H7 (cell line): ENCODE measurements at regions not wholly inside any gene's neighbourhood (a gene's known extent, or its start where the extent isn't known, plus 50 kb on each side); places are given as distances from the start of the nearest gene placed in this dataset.
"Not testable (repeated sequence)": the region's sequence is repeated elsewhere in the genome, so short reads cannot be mapped to it uniquely, and the experiment has no call there.

Experiments used
- DNase-seq: peaks from one replicate; pipeline ENCODE4 v3.0.0; 2012
- H3K27me3 ChIP-seq: 2 replicates; pipeline ENCODE4 v1.6.0; 2011; ENCODE audit warnings: mild to moderate bottlenecking, low read length; ENCODE audit not compliant: control insufficient read depth, insufficient read depth
- H3K36me3 ChIP-seq: replicated peaks from 2 replicates; pipeline ENCODE4 v1.5.1; 2011; ENCODE audit warnings: low read length; ENCODE audit not compliant: control insufficient read depth, insufficient read depth
- H3K4me3 ChIP-seq: 2 replicates; pipeline ENCODE4 v1.5.1; 2011; ENCODE audit warnings: low read depth, mild to moderate bottlenecking, control low read depth, low read length, moderate library complexity; ENCODE audit not compliant: insufficient read depth

DNA sequence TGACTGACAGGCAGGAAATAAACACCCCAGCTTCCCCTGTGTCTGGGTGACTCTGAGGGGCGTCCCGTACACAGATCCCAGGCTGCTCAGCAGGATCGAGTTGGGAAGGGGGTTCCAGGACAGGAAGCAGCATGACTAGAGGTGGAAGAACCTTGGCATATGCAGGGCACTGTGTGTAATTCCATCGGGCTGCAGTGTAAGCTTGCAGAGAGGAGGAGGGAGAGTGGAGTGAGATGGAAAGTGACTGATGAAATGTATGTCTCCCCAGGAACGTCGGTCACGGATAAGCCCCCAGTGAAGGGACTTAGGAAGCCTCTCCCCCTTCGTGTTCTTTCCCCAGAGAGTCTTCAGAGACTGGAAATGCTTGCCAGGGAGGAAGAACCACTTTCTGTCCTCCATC is 198.4 kb upstream of the SULF2 start:
- not testable (repeated sequence) for H3K4me3 ChIP-seq, H3K27me3 ChIP-seq, H3K36me3 ChIP-seq, DNase-seq

DNA sequence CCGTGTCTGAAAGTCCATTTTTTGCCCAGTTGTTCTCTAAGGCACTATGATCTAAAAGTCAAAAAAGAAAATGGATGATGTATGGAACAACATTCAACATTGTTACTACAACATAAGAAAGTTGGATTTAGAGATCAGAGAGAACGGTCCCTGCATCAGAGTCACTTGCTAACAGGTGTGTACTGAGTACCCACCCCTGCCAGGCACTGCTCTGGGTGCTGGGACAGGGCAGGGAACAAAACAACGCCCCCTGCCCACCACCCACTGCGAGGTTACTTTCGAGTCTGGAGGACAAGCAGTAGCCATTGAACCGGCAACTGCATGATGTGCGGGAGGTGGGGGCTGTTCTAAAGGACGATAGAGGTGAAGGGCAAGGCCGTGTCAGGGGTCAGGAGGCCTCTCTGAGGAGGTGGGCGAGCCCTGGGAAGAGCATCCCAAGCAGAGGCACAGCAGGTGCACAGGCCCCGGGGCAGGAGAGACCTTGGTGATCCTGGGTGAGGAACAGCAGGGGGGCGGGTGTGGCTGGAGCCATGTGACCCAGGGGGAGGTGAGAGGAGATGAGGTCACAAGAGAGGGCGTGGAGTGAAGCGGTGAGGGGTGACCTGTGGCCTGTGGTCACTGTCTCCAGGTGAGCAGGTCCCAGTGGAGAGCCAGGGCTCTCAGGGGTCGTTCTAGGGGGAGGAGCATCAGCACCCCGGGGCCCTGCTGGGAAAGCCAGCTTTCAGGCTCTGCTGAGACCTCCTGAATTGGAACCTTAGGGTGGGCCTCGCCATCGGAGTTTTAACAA is 197.5 kb upstream of the SULF2 start:
- H3K27me3 ChIP-seq: no peaks in the 10 kb centered on the region; the same call in 1 of the 2 replicates
- no peak for DNase-seq
- no peak overlapping the region for H3K4me3 ChIP-seq
- H3K36me3 ChIP-seq: no peaks in the 10 kb centered on the region

DNA sequence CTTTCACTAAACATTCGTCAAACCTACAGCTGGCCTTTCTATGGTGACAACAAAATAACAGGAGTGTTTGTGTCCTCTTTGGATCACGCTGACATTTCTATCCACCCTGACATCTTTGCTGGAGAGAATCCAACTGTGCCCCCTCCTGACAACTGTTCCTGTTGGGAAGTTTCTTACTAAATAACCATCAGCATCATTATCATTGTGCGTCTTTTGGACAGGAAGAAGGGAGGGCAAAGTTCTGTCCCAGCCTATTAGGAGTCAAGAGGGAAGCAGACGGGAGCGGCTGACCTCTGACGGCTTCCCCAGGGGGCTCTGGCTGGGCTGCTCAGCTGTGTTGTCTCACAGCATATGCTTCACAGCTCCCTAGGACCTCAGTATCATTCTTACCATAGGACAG is 195.9 kb upstream of the SULF2 start:
- Histone ChIP-seq H3K36me3 (no peaks in the 10 kb centered on the region), H3K4me3 (no peak overlapping the region), H3K27me3 (no peaks in the 10 kb centered on the region; the same call in 1 of the 2 replicates)

DNA sequence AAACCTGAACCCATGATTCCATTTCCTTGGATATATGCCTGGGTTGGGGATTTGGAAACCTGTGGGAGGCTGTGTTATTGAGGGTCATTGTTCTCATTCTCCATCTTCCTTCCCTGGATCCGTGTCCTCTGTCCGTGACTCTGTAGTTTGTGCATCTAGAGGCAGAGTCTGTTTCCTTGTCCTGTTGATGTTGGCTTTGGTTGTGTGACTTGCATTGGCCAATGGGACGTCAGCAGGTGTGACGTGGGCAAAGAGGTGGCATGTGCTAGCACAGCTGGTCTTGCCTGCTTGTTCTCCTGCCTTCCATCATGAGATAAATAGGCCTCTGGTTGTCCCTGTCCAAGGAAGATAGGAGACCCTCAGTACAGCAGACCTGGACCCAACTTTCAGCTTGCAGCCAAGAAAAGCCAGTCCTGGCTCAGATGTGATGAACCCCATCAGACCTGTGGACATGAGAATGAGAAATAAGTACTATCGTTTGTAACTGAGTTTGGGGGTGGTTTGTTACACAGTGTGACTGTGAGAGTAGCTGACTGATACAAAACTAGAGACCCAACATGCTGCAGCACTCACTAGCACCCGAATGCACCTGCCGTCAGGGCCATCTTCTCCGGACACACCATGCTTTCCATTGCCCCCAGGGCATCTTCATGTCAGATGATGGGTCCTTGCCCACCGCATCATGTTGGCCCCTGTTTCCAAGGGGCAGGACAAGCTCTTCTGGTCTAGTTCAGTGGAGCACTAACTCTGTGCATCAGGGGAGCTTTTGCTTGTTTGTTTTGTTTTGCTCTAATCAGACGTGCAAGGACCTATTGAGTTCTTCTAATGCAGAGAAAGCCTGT is 195.3 kb upstream of the SULF2 start:
- Histone ChIP-seq H3K36me3 (no peaks in the 10 kb centered on the region), H3K4me3 (no peak overlapping the region), H3K27me3 (no peaks in the 10 kb centered on the region; the same call in 1 of the 2 replicates)
- no peak for DNase-seq

More for the DNA sequence above, 195.9 kb upstream of the SULF2 start:
- DNase-seq: no peak

DNA sequence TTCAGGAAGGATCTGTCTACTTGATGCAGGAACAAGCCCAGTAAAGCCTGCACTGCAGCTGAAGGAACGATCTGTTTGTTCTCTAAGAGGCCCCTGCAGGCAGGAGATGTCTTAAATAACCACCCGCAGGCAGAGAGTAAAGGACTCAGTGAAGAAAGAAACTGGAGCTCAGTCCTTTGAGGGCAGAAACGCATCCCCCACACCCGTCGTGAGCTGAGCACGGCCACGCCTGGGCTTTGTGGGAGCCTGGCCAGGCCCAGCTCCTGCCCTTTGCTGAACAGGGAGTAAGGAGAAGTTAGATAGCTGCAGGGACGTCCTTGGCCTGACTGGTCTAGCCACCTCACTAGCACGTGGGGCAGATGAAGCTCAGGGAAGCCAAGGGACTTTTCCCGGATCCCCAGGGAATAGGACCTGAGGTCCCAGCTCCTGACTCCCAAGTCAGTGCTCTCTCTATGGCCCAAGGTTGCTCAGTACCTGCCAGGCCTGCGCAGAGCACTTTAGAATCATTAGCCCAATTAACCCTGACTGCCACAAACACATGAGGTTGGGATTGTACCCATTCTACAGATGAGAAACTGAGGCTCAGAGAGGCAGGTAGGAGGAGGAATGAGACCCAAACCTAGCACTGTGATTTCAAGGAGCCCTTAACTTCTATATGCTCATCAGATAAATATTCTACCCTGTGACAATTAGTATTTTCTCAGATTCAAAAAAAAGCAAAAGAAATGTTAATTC is 194.2 kb upstream of the SULF2 start:
- not testable (repeated sequence) for H3K36me3 ChIP-seq, H3K27me3 ChIP-seq, DNase-seq, H3K4me3 ChIP-seq

DNA sequence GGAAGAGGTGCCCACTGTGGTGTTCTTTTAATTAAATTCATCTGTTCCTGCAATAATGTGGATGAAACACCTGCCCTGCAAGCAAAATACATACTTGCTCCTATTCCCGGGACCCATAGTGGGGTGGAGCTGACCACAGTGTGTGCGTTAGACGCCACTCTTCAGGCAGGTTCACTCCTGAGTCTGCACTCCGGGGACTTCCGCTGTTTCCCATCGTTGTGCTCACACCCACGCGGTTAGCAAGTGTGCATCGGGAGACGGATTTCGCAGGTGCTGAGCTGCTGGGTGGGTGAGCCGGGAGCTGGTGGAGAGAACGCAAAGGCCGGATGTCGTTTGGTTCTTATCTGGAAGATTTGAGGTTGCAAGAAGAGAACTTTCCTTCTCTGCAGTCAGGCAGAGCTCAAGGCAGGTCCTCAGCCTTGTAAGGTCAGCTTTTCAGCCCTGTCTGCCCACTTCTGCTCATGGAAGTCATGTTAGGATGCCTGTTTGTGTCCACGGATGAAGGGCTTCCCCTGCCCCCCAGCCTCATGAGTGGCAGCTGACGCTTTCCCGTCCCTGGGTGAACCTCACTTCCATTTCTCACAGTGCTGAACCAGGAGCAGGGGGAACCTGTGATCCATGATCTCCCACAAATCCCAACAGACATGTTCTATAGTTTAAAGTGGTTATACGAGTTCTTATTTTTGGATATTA is 193.3 kb upstream of the SULF2 start:
- not testable (repeated sequence) for DNase-seq, H3K27me3 ChIP-seq, H3K4me3 ChIP-seq, H3K36me3 ChIP-seq

DNA sequence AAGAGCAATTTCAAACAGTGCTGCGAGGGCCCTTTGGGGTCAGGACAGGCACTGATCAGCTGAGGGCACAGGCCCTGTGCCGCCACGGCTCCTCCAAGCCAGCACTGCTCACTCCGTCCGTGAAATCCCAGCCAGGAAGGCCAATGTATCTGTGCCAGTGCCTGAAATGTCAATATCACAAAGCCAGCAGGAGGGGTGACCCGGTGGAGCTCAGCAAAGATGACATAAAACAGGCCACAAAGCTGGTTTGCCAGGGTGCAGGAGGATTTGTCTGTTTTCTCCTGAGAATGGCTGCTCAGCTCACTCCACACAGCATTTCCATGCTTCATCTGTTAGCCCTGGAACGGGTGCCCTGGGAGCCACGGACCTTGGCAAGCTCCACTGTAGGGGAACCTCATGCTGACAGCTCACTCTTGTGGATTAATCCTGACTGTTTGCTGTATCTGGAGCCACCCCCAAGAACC is 192.5 kb upstream of the SULF2 start:
- H3K4me3 ChIP-seq, H3K36me3 ChIP-seq, DNase-seq, H3K27me3 ChIP-seq: not testable (repeated sequence)

DNA sequence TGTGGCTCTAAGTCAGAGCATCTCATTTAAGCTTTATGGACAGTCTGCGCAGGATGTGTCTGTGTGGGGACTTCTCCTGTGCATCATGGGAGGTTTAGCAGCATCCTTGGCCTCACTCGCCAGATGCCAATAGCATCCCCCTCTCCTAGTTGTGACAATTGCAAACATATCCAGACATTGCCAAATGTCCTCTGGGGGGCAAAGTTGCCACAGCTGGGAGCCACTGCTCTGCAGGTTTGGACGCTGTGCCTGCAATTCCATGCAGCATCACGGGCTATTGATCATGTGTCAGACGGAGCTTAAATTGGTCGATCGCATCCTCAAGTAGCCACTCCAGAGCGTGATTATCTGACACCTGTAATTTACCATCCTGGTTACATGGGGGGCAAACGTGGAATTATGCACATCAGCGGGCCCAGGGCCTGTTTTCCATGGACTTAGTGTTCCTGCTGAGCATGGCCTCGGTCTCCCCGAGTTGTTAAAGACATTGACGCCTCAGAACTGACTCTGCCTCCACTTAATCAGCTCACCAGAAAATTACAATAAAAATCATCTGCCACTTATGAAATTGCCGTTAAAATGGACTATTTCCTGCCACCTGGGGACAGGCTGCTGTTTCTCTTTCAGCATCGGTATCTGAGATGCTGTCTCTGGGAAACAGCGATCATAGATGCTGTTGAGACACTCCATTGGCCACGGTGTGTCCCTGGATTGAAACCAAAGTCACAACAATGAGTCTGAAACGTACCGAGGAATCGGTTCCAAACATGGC is 191.9 kb upstream of the SULF2 start:
- not testable (repeated sequence) for DNase-seq, H3K27me3 ChIP-seq, H3K4me3 ChIP-seq, H3K36me3 ChIP-seq

DNA sequence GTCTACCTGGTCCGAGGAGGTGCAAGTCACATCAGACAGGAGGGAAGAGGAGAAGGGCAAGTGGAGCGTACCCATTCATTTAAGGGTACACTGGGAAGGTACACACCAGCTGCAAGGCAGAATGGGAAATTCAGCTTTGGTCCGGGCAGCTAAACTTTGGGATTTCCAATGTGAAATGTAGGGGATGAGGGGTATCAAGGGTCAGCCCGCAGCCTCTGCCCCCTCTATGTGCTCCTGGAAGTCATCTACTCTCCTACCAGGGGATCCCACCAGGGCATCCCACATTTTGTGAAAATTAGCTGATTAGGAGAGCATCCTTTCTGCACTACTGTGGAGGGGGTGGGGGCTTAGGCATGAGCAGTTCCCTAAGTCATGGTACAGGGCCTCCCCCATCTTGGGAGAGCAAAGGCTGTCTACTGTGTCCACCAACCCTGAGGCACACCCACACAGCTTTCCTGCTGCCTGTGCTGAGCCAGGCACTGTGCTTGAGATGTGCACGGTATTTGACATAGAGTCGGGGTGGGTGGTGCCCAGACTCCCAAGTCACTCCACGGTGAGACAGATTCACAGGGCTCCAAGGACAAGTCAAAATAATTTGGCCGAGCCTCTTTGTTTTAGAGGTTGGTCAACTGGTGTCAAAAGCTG is 189.1 kb upstream of the SULF2 start:
- Histone ChIP-seq H3K4me3 (no peak overlapping the region), H3K27me3 (no peaks in the 10 kb centered on the region), H3K36me3 (no peaks in the 10 kb centered on the region)
- DNase-seq: no peak

DNA sequence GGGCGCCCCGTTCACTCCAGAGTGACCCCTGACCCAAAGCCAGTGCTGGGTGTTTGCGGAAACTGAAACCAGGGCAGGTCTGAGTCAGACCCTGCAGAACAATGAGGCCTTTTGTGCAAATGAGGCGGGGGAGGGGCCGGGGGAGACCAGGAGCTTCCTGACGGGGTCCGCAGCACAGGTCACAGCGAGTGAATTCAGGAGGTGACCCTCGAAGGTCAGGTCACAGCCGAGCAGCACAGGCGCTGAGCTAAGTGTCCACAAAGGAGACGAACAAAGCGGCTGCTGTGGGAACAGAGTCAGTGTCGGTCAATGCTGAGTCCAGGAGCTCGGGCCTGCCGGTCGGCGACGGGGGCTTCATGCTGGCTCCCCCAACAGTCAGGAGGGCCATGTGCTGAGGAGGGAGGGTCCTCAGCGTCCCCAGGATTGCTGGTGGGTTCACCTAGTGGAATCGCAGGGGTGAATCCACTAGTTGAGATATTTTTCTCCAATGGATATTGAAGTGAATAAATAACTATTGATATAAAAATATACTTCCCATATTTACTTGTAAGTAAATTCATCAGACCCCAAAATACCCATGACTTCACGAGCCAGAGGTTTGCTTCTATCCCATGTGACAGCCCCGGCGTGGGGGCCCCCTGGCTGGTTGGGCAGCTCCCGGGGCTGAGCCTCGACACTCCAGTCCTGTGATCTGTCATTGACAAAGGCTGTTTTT is 188.4 kb upstream of the SULF2 start:
- Histone ChIP-seq H3K27me3 (no peaks in the 10 kb centered on the region), H3K4me3 (no peak overlapping the region), H3K36me3 (no peaks in the 10 kb centered on the region)
- DNase-seq: peak; percentile 78

DNA sequence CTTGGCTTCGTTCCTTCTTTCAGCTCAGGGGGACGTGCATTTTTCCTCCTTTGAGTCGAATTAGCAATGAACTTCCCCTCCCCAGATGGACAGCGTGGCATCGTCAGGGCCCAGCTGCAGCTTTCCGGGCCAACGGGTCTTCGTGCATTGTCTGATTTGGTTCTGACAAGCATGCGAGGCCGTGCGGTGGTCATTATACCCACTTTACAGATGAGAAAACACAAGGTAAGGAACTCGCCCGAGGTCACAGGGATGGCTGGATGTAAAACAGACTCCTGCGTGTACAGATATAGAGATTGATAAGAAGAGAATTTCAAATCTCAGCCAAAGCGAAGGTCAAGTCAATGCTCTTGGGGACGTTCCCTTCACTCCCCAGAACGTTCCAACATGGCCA is 187.6 kb upstream of the SULF2 start:
- DNase-seq: no peak
- Histone ChIP-seq H3K36me3 (no peaks in the 10 kb centered on the region), H3K4me3 (no peak overlapping the region), H3K27me3 (no peaks in the 10 kb centered on the region)

DNA sequence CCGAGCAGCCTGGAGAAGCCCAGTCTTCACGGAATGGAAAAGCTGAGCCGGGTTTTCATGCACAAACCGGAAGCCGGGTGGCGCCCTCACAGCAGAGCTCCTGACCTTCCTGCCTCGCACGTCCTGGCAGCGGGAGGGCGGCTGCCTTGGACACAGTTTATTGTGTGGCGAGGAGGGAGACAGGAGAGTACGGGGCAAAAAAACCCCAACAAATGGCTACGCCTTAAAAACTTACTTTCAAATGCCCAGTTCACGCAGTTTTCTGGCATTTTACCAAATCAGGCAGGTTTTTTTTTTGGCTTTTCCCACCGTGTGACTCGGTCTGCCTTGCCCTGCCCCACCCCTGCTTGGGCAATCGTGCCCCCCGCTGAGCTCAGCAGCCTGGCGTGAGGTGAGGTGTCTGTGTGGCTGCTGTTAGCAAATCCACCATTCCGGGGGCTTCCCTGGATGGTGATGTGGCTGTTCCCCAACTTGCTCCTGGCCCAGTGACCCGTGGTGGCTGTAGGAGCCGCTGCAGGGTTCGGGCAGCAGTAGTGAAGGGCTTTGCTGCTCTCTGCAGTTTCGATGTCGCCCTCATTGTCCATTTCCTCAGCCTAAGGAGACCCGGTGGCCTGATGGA is 187.1 kb upstream of the SULF2 start:
- not testable (repeated sequence) for H3K4me3 ChIP-seq, H3K27me3 ChIP-seq, H3K36me3 ChIP-seq
- DNase-seq: peak; percentile 74
